GM18868 (cell line): ENCODE measurements at regions not wholly inside any gene's neighbourhood (a gene's known extent, or its start where the extent isn't known, plus 50 kb on each side); places are given as distances from the start of the nearest gene placed in this dataset.

ENCODE experiments used
- ATAC-seq: cut with Tn5 transposase; IDR thresholded peaks from one replicate; pipeline ENCODE4 v1.9.1; 2021; ENCODE audit warnings: mild to moderate bottlenecking, moderate library complexity; ENCODE audit not compliant: unreplicated experiment

DNA sequence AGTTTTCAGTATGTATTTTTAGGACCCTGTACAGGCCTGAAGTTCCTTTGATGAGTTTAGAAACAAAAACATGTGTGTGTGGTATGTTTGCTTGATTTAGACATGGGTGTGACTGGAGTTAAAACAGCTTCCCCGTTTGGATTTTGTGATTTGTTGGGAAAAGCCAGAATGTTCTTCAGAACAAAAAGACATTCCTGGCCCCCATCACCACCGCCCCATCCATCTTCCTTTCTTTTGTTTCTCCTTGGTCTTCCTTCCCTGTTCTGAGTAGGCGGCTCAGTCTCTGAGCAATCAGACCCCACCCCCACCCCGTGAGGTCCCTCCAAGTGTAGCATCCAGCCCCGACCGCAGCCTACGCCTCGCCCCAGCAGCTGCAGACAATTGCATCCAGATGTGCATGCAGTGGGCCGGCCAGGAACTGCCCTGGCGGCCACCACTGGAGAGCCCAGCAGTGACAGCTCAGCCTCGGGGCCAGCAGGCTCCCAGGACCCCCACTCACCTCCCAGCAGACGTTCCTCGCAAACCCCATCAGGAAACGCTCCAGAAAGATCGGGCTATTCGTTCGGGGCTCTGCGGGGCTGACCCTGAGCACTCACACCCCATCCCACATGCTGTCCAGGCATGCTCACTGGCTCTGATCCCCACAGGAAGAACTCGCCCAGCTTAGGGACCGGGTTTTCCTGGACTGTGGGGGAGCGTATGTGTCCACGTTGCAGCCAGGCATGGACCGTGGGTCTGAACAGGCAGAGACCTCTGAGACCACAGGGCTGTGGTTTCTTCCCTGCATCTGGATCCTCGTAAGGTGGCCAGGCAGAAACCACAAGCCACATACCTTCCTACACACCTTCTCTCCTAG lies 99.8 kb upstream of the CDH5 start:
- no peak for ATAC-seq

DNA sequence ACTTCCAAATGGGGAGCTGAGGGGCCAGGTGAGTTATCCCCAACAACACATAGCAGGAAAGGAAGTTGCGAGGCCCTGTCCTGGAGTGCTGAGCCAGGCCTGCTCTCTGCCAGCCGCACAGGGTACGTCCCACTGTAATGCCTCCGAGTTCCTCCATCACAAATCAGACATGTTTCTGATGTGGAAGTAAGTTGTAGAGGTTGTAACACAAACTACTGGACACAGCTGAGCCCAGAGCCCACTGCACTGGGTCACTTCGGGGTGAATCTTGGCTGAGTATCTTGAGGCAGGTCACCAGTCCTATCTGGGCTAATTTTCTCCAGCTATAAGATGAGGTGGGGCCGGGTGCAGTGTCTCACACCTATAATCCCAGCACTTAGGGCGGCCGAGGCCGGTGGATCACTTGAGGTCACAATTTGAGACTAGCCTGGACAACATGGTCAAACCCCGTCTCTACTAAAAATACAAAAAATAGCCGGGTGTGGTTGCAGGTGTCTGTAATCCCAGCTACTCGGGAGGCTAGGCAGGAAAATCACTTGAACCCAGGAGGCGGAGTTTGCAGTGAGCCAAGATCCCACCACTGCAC lies 100.8 kb upstream of the CDH5 start:
- ATAC-seq, result no peak

DNA sequence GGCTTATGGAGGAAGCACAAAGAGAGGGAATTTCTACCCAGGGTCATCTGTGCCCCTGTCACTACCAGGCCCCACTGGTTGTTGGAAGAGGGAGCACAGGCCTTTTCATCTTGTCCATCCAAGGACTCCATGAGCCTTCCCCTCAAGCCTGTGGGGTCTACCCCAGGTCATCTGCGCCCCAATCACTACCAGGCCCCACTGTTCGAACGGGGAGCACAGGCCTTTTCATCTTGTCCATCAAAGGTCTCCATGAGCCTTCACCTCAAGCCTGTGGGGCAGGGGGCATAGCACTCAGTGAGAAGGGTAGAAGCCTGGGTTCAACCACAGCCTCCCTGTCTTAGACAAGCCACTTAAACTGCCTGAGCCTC lies 101.5 kb upstream of the CDH5 start:
- no peak for ATAC-seq

DNA sequence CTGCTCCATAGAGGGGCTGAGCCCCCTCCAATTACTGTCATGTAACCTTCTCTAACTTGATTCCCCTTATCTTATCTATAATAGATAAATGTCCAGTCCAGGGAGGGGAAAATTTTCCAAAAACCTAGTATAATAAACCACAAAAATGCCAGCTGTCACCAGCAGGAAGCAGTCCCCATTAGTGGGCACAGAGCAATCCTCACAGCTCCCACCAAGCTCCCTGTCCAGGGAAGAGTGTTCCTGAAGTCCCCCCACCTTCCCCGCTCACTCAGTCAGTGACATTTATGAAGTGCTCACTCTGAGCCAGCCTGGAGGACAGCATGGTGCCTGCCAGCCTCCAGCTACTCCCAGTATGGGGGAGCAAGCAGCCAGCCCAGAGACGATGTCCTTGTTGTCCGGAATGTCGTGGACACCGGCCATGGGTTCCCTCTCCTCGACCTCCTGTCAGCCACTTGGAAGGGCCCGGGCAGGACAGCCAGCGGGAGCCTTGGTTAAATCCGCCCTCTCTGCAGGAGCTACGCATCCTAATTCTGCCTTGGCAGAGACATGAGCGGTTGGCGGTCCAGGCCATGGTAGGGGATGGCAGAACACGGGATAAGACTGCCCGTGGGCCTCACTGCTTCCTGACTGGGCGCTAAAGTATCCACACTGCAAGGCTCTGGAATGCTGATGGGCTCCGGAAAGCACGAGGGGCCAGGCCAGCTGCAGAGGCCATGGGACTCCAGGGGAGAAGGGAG lies 102.0 kb upstream of the CDH5 start:
- ATAC-seq, result no peak

DNA sequence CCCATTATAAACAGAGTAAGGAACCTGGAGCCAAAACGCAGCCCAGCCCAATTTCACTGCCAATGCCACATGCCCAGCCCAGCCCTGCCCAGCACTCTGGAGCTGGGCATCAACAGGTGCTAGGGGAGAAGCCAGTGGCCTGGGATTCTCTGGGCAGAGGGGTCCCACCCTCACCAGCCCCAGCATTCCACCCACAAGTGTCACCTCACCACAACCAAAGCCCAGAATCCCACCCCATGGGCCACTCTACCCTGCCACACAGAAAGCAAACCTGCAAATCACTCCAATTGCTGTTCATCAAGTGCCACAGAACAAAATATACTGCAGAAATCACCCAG lies 102.5 kb upstream of the CDH5 start:
- ATAC-seq, result no peak

DNA sequence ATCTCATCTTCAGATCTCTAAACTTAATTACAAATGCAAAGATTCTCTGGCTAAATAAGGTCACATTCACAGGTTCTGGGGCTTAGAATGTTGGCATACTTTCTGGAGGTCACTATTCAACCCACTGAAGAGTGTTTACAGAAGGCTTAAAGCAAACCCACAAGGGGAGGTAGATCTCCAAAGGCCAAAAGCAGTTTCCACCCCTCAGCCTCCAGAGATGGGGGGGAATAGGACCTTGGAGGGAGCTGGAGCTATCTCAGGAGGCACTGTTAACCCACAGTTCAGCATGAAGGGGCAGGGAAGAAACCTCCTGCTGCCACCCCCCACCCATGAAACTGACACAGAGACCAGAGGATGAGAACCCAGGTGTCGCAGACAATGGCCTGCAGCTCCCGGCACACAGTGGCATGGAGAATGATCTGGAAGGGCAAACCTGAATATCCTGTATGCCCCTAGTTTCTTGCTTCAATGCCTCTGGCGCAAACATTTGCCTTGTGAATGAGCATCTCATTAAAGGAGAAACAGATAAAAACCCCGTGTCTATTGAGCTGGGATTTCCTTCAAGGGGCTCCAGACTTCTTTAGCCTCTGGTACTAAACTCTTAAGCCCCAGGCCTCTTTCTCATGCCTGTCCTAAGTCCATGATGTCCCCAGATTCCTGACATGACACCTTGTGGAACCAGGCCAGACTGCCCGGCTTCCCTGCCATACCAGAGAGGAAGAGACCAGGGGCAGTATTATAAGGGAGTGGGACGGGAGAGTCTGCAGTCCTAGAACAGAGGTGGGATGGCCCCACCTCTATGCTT lies 103.1 kb upstream of the CDH5 start:
- ATAC-seq, result no peak

DNA sequence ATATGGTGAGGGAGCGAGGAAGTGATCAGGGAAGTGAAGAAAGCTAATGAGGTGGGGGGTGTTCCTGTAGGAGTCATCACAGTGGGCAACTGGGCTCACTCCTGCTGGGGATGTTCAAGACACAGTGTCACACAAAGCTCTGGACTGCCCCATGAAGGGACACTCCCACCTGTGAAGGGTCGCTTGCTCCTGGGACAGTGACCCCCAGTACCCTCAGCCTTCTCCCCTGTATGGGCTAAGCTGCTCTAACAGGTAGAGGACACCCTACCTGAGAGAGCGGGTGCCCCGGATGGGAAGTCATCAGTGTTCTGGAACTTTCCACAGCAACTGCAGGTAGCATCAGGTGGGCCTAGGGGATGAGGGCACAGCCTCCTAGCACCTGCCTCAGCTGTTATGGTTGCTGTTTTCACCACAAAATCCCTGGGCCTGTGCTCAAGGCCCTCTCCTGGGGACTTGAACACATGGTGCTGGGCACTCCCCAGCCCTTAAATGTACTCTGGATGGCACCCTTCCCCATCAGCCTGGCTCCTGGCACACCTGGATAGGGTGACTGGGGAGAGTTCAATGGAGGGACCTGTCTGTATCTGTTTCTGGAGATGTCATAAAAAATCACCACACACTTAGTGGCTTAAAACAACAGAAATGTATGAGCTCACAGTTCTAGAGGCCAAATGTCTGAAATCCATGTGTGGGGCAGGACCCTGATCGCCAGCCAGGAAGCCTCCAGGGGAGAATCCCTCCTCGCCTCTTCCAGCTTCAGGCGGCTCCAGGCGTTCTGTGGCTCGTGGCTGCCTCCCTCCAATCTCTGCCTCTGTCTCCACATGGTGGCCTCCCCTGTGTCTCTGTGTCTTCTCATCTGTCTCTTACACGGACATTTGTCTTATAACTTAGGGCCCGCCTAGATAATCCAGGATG lies 104.0 kb upstream of the CDH5 start:
- no peak for ATAC-seq

DNA sequence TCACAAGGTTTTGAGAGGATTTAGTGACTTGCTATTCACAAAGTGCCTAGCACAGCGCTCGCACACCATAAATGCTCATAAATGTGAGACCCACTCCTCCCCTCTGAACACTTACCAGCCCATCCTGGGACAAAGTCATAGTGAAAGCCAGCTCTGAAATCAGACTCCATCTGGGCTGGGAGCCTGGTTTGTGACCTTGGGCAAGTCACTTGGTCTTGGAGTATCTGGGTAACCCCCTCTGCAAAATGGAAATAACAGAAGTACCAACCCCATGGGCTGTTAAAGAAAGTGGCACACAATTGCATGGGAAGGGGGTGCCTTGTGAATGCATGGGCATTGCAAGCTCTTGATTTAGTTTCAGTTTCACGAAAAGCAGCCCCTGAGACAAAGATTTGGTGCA lies 104.7 kb upstream of the CDH5 start:
- ATAC-seq, result no peak

DNA sequence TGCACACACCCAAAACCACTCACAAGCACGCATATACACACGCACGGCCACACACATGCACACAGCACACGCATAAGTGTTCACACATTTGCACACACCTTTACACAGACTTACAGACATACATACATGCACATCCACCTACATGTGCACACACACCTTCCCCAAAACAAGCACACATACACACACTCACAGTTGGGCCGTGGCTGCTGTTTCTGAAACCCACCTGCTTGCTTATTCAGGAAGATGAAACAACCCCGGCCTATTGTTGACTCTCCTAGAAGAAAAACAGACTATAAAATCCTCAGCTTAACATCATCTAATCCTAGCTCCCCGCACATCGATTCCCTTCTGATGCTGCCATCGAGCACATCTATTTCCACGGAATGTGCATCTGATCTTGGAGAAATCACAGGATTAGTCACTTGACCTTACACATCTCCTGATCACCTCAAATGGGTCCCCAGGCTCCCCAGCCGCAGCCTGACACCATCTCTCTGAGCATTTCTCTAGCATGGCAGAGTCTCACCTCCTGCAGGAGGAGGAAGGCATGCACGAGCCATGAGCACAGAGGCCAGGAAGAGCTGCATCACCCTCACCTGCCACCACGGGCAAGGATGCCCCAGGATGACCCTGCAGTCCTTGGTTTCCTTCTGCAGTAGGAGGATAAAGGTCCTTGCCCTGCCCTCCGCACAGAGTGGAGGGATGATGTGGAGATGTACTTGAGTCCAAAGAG lies 105.8 kb upstream of the CDH5 start:
- ATAC-seq, result no peak

DNA sequence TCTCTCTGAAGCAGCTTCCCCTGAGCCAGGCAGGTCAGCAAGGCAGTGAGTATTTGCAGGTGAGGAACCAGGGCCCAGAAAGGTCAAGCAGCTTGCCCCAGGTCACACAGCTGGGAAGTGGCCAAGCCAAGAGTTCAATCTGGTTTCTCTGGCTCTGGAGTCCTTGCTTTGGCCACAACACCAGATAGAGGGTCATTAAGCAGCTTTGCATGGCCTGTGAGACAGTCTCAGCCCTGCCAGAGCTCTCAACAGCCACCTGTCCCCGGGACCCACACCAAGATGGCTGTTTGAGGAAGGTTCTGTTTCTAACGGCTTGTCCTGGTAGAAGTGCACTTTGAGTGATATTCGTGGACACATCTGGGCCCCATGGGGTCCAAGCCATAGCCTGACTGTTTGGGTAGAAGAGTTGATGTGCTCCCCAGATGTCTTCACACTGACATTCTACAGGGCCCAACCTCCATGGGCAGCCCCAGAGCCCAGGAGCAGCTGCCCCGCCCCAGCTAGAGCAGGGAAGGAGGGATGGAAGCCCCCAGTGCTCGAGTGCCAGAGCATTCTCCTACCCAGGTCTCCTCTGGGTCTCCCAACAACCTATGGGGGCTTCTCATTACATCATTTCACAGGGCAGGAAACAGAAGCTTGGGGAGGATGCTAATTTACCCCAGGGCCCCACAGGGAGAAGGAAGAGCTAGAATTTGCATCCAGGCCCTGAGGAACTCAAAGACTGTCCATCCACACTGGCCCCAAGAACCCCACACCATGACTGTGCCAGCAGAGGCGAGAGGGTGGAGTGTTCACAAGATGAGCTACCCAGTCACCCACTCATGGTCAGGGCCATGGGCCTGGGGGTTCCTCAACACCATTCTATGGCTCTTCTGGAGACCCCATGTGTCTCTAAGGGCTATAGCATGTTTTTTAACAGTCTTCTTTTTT lies 107.3 kb upstream of the CDH5 start:
- ATAC-seq, result no peak

DNA sequence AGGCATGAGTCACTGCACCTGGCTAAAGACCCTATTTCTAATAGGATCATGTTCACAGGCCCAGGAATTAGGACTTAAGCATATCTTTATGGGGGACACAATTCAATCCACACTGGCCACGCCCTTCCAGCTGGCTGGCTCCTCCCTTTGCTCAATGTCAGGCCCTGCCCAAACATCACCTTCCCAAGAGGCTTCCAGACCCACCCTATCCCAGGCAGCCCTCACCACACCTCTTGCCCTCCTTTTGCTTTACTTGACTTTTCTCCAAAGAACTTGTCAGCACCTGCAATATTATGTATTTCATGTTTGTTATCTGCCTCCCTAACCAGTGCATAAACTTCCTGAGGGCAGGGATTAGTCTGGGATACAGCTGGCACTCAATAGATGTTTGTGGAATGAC lies 109.6 kb upstream of the CDH5 start:
- no peak for ATAC-seq

DNA sequence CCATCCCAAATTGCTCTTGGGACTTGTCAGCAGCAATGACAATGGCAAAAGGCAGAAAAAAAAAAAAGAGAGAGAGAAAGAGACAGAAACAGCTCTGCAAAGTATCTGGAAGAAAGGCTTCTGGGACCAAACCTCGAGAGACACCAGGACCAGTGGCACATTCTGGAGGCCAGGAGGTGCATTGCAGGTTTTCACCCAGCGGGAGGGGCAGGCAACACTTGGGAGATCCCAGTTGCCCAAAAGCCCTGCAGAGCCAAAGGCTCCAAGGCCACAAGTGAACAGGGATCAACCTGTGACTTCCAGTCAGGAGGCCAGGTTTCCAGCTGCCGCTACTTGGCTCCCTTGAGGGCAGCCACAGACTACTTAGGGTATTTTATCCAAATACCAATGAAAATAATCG lies 110.8 kb upstream of the CDH5 start:
- no peak for ATAC-seq

DNA sequence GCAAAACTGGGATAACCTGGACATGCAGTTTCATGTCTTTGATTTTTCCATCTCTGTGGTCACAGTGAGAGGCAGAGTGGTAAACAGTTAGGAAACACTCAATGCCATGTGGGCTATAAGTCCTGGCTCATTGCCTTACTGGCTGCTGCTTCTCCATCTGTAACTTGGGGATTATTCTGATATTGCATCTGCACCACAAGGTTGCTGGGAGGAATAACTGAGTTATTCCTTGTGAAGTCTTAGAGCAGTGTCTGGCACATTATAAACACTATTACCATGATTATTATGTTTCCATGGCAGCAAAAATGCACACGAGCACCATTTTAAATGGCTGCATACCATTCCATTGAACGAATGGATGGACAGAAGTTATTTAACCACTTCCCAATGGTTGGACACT lies 111.7 kb upstream of the CDH5 start:
- ATAC-seq, result no peak

DNA sequence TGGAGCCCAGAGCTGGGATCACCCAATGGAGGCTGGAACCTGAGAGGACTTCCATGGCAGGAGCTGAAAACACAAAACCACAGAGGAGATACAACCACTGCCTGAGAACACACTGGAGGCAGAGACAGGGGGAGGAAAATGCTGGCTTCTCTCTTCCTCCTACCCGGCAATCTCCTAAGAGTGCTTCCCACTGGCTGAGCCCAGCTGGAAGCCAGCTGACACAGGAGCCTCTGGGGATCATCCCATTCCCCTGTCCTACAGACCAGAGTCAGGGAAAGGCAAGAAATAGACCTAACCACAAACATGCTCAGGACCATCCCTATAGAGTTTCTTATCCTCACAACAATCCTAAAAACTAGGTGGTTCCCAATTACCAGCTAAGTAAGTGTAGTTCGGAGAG lies 112.4 kb upstream of the CDH5 start:
- ATAC-seq, result no peak

DNA sequence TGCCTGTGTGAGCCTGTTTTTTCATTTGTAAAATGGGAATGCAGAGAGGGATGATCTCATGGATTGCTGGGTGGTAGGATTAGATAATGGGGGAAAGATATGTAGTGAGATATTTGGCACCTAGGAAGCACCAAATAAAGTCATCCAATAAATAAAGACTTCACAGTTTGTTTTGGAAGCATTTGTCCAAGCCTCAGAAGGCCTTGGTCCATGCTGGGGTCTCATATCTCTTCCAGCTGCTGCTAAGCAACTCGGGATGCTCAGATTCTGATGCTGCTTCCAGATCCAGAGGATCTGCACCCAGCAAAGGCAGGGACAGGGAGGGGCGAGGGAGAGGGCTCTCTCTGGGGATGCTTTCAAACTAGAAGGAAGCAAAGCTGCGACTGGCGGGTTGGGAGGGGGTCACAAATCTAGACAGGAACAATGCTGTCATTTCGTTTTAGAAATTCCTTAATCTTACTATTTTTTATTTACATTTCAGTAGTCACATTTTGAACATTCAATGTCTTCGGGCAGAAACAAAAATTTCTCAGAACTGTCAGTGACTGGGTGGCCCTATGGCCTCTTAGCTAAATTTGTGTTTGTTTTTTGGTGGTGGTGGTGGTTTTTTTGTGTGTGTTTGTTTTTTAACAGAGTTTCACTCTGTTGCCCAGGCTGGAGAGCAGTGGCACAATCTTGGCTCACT lies 114.9 kb upstream of the CDH5 start:
- no peak for ATAC-seq

DNA sequence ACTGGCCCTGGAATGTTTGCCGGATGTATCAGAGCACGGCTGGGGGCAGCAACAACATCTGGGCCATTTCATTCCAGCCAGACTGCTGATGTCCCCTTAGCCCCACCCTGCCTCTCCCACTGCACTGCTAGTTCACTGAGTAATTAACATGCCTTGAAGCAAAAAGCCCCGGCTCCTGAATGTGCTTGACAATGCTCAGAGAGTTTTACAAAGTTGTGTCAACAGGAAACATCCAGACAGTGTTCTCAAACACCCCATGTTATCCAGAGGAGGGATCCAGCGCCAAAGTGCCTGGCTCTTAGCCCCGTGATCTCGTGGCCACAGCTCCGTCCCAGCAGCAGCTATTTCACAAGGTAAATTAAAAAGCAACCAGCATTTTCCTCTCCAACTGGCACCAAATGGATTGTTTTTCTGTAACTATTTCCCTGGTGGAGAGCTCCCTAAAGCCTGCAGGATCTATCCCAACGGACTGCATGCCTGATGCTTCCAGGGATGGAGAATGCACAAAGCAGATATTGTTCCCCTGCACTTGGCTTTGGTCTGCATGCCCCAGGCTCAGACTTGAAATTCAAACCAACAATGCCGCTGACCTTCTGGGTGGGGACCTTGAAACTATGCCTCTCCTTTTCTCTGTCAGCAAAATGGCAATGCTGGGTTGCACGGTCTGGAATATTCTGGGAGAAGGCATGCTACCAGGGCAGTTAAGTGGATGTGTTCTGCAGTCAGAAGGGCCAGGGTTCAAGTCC lies 115.6 kb upstream of the CDH5 start:
- no peak for ATAC-seq
